IMR-90 (cell line): ENCODE measurements at regions not wholly inside any gene's neighbourhood (a gene's known extent, or its start where the extent isn't known, plus 50 kb on each side); places are given as distances from the start of the nearest gene placed in this dataset.

Source experiments
- ATAC-seq: fragments of 200-7000 bp; cut with Tn5 transposase; 2 replicates; pipeline ENCODE4 v1.9.1; 2020; ENCODE audit warnings: low read depth, mild to moderate bottlenecking, moderate library complexity
- BruUV-seq: library from RNA; stranded (reverse); fragments of 400-500 nt; replicated peaks from 2 replicates; lab custom pipeline; 2021; lab: Mats Ljungman, UMichigan
- CTCF ChIA-PET: fragments of 300-600 bp; formaldehyde crosslinking; extraction: SDS; loops from one replicate; lab custom pipeline; 2021; ENCODE audit warnings: antibody characterized with exemption; lab: Yijun Ruan, JAX
- POLR2A ChIA-PET: fragments of 300-600 bp; sonication (Branson Sonifier 250); formaldehyde crosslinking; loops from one replicate; lab custom pipeline; 2022; ENCODE audit warnings: antibody characterized with exemption; ENCODE audit not compliant: unreplicated experiment; lab: Charles Lee
- DNase-seq: peaks from one replicate; pipeline ENCODE4 v3.0.0; 2013
- H2AFZ ChIP-seq: replicated peaks from 2 replicates; pipeline ENCODE3; 2013; ENCODE audit warnings: low read length, mild to moderate bottlenecking; ENCODE audit not compliant: poor library complexity
- H2AK5ac ChIP-seq: 2 replicates; pipeline ENCODE4 v1.6.1; 2013; ENCODE audit warnings: low read depth, low read length, inconsistent platforms
- H2AK9ac ChIP-seq: replicated peaks from 2 replicates; pipeline ENCODE3; 2013; ENCODE audit warnings: mild to moderate bottlenecking, low read depth, low read length, moderate library complexity; ENCODE audit not compliant: poor library complexity
- H2BK120ac ChIP-seq: 2 replicates; pipeline ENCODE4 v1.6.1; 2013; ENCODE audit warnings: low read depth, low read length, inconsistent platforms
- H2BK15ac ChIP-seq: 3 replicates; pipeline ENCODE4 v1.6.1; 2013; ENCODE audit warnings: low read depth, low read length, inconsistent platforms
- H2BK20ac ChIP-seq: 2 replicates; pipeline ENCODE4 v1.6.1; 2013; ENCODE audit warnings: low read depth, mild to moderate bottlenecking, inconsistent platforms, low read length, moderate library complexity
- H2BK5ac ChIP-seq: 2 replicates; pipeline ENCODE4 v1.6.1; 2013; ENCODE audit warnings: mild to moderate bottlenecking, low read depth, low read length, inconsistent platforms; ENCODE audit not compliant: poor library complexity, severe bottlenecking
- H3K14ac ChIP-seq: replicated peaks from 2 replicates; pipeline ENCODE4 v1.6.1; 2013; ENCODE audit warnings: low read depth, low read length, inconsistent platforms
- H3K18ac ChIP-seq: 2 replicates; pipeline ENCODE4 v1.6.1; 2013; ENCODE audit warnings: low read depth, low read length, control low read depth
- H3K23ac ChIP-seq: 2 replicates; pipeline ENCODE4 v1.6.1; 2013; ENCODE audit warnings: low read depth, low read length, inconsistent platforms
- H3K27ac ChIP-seq: 2 replicates; pipeline ENCODE4 v1.5.1; 2013; ENCODE audit warnings: mild to moderate bottlenecking, control low read depth, low read length; ENCODE audit not compliant: insufficient read depth
- H3K27me3 ChIP-seq: 2 replicates; pipeline ENCODE4 v1.6.1; 2013; ENCODE audit warnings: low read length; ENCODE audit not compliant: control insufficient read depth, insufficient read depth
- H3K36me3 ChIP-seq: 2 replicates; pipeline ENCODE4 v1.6.1; 2013; ENCODE audit warnings: low read length, mixed read lengths; ENCODE audit not compliant: control insufficient read depth, insufficient read depth
- H3K4ac ChIP-seq: 2 replicates; pipeline ENCODE4 v1.6.1; 2013; ENCODE audit warnings: low read depth, low read length, inconsistent platforms
- H3K4me1 ChIP-seq: 2 replicates; pipeline ENCODE4 v1.6.1; 2013; ENCODE audit warnings: low read length, mixed read lengths; ENCODE audit not compliant: control insufficient read depth, insufficient read depth
- H3K4me2 ChIP-seq: 2 replicates; pipeline ENCODE4 v1.6.1; 2013; ENCODE audit warnings: low read depth, mild to moderate bottlenecking, control low read depth, low read length, moderate library complexity
- H3K4me3 ChIP-seq: 2 replicates; pipeline ENCODE4 v1.5.1; 2013; ENCODE audit warnings: low read depth, mild to moderate bottlenecking, control low read depth, low read length, moderate library complexity; ENCODE audit not compliant: insufficient read depth
- H3K56ac ChIP-seq: 2 replicates; pipeline ENCODE4 v1.6.1; 2013; ENCODE audit warnings: low read length, inconsistent platforms; ENCODE audit not compliant: insufficient read depth; ENCODE audit errors: extremely low read depth
- H3K79me1 ChIP-seq, 2 experiments: 2 replicates each; pipeline ENCODE4 v1.6.1; 2013; ENCODE audit warnings: low read length in 2 of 2, inconsistent platforms in 1 of 2, low read depth in 1 of 2
- H3K9ac ChIP-seq: 2 replicates; pipeline ENCODE4 v1.6.1; 2013; ENCODE audit warnings: low read depth, low read length, control low read depth
- H3K9me1 ChIP-seq: 2 replicates; pipeline ENCODE4 v1.6.1; 2013; ENCODE audit warnings: low read length, inconsistent platforms; ENCODE audit not compliant: insufficient read depth
- H3K9me3 ChIP-seq: 2 replicates; pipeline ENCODE4 v1.6.1; 2013; ENCODE audit warnings: low read length; ENCODE audit not compliant: control insufficient read depth, insufficient read depth
- H4K20me1 ChIP-seq: 2 replicates; pipeline ENCODE4 v1.6.1; 2013; ENCODE audit warnings: low read length, inconsistent platforms; ENCODE audit not compliant: insufficient read depth
- H4K5ac ChIP-seq: 2 replicates; pipeline ENCODE4 v1.6.1; 2013; ENCODE audit warnings: mild to moderate bottlenecking, low read depth, low read length, control low read depth
- H4K8ac ChIP-seq, 2 experiments: 2 replicates each; pipeline ENCODE4 v1.6.1; 2013; ENCODE audit warnings: low read depth in 2 of 2, low read length in 2 of 2, control low read depth in 1 of 2, inconsistent platforms in 1 of 2
- H4K91ac ChIP-seq: 2 replicates; pipeline ENCODE4 v1.6.1; 2013; ENCODE audit warnings: low read depth, low read length, inconsistent platforms; ENCODE audit not compliant: insufficient read depth
- CEBPB ChIP-seq: IDR thresholded peaks from 2 replicates; pipeline ENCODE4 v1.6.1; 2012; ENCODE audit warnings: low read depth, low read length, improper control_type of control experiment
- CHD1 ChIP-seq: IDR thresholded peaks from 2 replicates; pipeline ENCODE4 v1.6.1; 2012; ENCODE audit warnings: low read depth, low read length, improper control_type of control experiment
- MAFK ChIP-seq: IDR thresholded peaks from 2 replicates; pipeline ENCODE4 v1.6.1; 2012; ENCODE audit warnings: low read depth, low read length, improper control_type of control experiment
- MAZ ChIP-seq: IDR thresholded peaks from 2 replicates; pipeline ENCODE4 v1.6.1; 2012; ENCODE audit warnings: low read depth, mild to moderate bottlenecking, low read length, improper control_type of control experiment, moderate library complexity, borderline replicate concordance
- WGBS, 2 experiments: methylation state at CpG; one replicate each; pipeline versions ENCODE4 v1.1.5 to v1.1.7; 2013; ENCODE audit warnings: missing lambda C conversion rate in 2 of 2; ENCODE audit not compliant: insufficient read length in 1 of 2; ENCODE audit errors: extremely low coverage in 2 of 2; 5-methylcytosine and 5-hydroxymethylcytosine counted together
- dilution Hi-C: fragments of 300-500 bp; cut with HindIII; formaldehyde crosslinking; loops from one replicate; pipeline ENCODE4 v1.14.3; 2018; ENCODE audit warnings: low sequenced_read_pairs; ENCODE audit not compliant: unreplicated experiment
- in situ Hi-C: fragments of 300-500 bp; cut with MboI; formaldehyde crosslinking; loops from 3 replicates; pipeline ENCODE4 v1.14.3; 2019; ENCODE audit warnings: low sequenced_read_pairs, inconsistent platforms, mixed read lengths
- intact Hi-C: fragments of 100-400 bp; cut with micrococcal nuclease; formaldehyde crosslinking; loops from 2 replicates; pipeline ENCODE4 v1.10.0; 2022

- Histone ChIP-seq H3K14ac (no peak overlapping the region), H2BK5ac (no peak overlapping the region), H2BK20ac (no peak overlapping the region), H4K91ac (no peak overlapping the region), H3K27me3 (no peaks in the 10 kb centered on the region), H3K9me3 (peaks cover 2% of the 10 kb centered on the region; the same call in 1 of the 2 replicates), H3K18ac (no peak overlapping the region), H3K4me3 (no peak overlapping the region), H3K79me1 (no peaks in the 10 kb centered on the region), H3K27ac (no peak overlapping the region), H4K5ac (no peak overlapping the region), H3K4ac (no peak overlapping the region), H3K56ac (no peak overlapping the region), H2AFZ (no peak overlapping the region), H3K23ac (no peak overlapping the region), H4K20me1 (no peaks in the 10 kb centered on the region), H3K36me3 (no peaks in the 10 kb centered on the region), H2AK9ac (no peak overlapping the region), H3K4me1 (no peaks in the 10 kb centered on the region), H3K9me1 (no peaks in the 10 kb centered on the region), H3K4me2 (no peak overlapping the region), H3K9ac (no peak overlapping the region), H2AK5ac (no peak overlapping the region), H2BK15ac (no peak overlapping the region), H4K8ac (no peak overlapping the region), H2BK120ac (no peak overlapping the region)
- dilution Hi-C loops (no loop called here), intact Hi-C loops (no loop called here), in situ Hi-C loops (no loop called here)
- CTCF ChIA-PET = no interaction called here
- TF ChIP-seq CEBPB = no peak
- no peak for TF ChIP-seq MAFK
- TF ChIP-seq MAZ = no peak
- no peak for TF ChIP-seq CHD1
- DNase-seq (no peak), ATAC-seq (no peak)
- WGBS, 2 experiments = no CpG with 5 or more reads among the region's 4 CpGs
- POLR2A ChIA-PET = no interaction called here
- no TSS peak for BruUV-seq
Measured at GRCh38 chr2:67660015-67660602, 263.0 kb downstream of the ETAA1 start.
